ENCODE measurements at regions not wholly inside any gene's neighbourhood (a gene's known extent, or its start where the extent isn't known, plus 50 kb on each side); places are given as distances from the start of the nearest gene placed in this dataset.

DNA sequence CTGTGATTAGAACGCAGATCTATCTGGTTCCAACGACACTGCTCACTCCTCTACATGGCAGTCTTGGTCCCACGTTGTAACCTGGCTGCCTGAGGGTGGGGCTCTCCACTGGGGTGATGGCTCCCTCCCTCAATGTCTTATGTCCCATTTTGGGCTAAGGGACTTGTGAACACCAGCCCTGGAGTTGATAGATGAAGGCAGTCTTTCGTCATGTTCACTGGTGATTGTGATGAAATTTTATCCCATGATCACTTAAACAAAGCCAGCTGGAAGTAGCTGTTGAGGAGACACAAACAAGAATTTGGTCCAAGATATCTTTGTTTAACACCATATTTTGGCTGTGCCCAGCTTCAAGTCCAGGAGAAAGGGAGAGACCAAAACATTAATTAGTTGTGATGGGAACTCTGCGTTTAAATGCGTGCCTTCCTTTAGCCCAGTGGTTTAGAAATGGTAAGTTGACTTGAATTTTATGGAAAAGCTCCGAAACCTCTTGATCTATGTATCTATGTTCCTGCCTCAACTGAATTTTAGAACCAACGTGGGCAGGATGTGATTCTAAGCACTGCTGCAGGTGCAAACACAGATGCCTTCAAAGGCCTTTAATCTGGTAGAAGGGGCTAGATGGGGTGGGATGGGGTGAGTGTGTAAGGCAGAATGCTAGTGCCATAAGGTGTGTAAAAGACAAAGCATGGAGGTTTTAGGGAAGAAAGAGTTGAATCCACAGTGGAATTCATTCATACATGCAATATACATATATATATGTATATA, 186.8 kb upstream of the IRX3 start:
- Histone ChIP-seq H3K27ac (ENCODE audit: low read depth in 1 of 2, low read length in 1 of 2) (no peak overlapping the region), H3K4me1 (ENCODE audit: control insufficient read depth in 5 of 5, insufficient read depth in 5 of 5, low read length in 5 of 5) (peaks cover 0 to 32% (median 4%) of the 10 kb centered on the region in 5 donors), H3K9ac (ENCODE audit: insufficient read depth in 1 of 2, low read length in 2 of 2) (no peak overlapping the region), H3K4me3 (no peak overlapping the region), H3K27me3 (ENCODE audit: control insufficient read depth in 3 of 3, insufficient read depth in 3 of 3, low read length in 2 of 3) (peaks cover 0 to 11% (median 0%) of the 10 kb centered on the region in 3 donors), H3K9me3 (ENCODE audit: control insufficient read depth in 4 of 4, insufficient read depth in 3 of 4, low read length in 3 of 4) (peaks cover 0 to 2% (median 0%) of the 10 kb centered on the region in 4 donors), H3K36me3 (ENCODE audit: control insufficient read depth in 4 of 4, insufficient read depth in 4 of 4, low read length in 4 of 4) (no peaks in the 10 kb centered on the region)
- no peak for ATAC-seq (ENCODE audit: insufficient read depth, low FRiP score)
- DNase-seq = peak; percentile 48 to 92 (median 86)
- TF ChIP-seq, protein P1, sequence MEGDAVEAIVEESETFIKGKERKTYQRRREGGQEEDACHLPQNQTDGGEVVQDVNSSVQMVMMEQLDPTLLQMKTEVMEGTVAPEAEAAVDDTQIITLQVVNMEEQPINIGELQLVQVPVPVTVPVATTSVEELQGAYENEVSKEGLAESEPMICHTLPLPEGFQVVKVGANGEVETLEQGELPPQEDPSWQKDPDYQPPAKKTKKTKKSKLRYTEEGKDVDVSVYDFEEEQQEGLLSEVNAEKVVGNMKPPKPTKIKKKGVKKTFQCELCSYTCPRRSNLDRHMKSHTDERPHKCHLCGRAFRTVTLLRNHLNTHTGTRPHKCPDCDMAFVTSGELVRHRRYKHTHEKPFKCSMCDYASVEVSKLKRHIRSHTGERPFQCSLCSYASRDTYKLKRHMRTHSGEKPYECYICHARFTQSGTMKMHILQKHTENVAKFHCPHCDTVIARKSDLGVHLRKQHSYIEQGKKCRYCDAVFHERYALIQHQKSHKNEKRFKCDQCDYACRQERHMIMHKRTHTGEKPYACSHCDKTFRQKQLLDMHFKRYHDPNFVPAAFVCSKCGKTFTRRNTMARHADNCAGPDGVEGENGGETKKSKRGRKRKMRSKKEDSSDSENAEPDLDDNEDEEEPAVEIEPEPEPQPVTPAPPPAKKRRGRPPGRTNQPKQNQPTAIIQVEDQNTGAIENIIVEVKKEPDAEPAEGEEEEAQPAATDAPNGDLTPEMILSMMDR (IDR thresholded peaks at IDR 0.05; ENCODE audit: control extremely low read depth, extremely low read depth) = no peak
- 68 to 76% methylated on average over 8 of the region's 8 CpGs for WGBS, 2 donors

- Histone ChIP-seq H3K9me3 (ENCODE audit: control insufficient read depth in 4 of 4, insufficient read depth in 3 of 4, low read length in 3 of 4) (peaks cover 0 to 4% (median 2%) of the 10 kb centered on the region in 4 donors), H3K4me1 (ENCODE audit: control insufficient read depth in 5 of 5, insufficient read depth in 5 of 5, low read length in 5 of 5) (peaks cover 0 to 7% (median 0%) of the 10 kb centered on the region in 5 donors), H3K36me3 (ENCODE audit: control insufficient read depth in 4 of 4, insufficient read depth in 4 of 4, low read length in 4 of 4) (no peaks in the 10 kb centered on the region), H3K27ac (ENCODE audit: low read depth in 1 of 2, low read length in 1 of 2) (no peak overlapping the region), H3K27me3 (ENCODE audit: control insufficient read depth in 3 of 3, insufficient read depth in 3 of 3, low read length in 2 of 3) (peaks cover 0 to 14% (median 10%) of the 10 kb centered on the region in 3 donors), H3K9ac (ENCODE audit: insufficient read depth in 1 of 2, low read length in 2 of 2) (no peak overlapping the region), H3K4me3 (no peak overlapping the region)
- no peak for ATAC-seq (ENCODE audit: insufficient read depth, low FRiP score)
- no peak for DNase-seq
- whole genome bisulfite sequencing, 2 donors = 87 to 91% methylated on average over 2 of the region's 2 CpGs
- TF ChIP-seq, protein P1 (IDR thresholded peaks at IDR 0.05; ENCODE audit: control extremely low read depth, extremely low read depth) = no peak
Observed at GRCh38 chr16:54467398-54467797, 180.8 kb upstream of the IRX3 start.

DNA sequence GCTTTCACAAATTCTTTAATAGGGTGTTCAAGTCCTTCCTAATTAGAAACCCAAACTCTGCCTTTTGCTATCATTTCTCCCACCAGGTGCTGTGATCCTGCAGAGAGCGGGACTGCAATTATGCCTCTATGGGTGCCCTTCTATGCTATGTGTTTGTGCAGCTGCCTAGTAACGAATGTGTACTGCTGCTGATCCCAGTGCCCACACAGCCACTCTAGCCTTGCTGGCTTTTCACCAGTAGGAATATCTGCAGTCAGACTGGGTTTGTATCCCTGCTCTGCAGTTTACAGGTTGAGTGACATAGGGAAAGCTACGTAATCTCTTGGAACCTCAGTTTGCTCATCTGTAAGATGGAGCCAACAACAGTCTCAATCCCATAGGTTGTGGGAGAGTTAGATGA, 179.6 kb upstream of the IRX3 start:
- DNase-seq (no peak), ATAC-seq (ENCODE audit: insufficient read depth, low FRiP score) (no peak)
- Histone ChIP-seq H3K9ac (ENCODE audit: insufficient read depth in 1 of 2, low read length in 2 of 2) (no peak overlapping the region), H3K4me3 (no peak overlapping the region), H3K9me3 (ENCODE audit: control insufficient read depth in 4 of 4, insufficient read depth in 3 of 4, low read length in 3 of 4) (peaks cover 0 to 4% (median 2%) of the 10 kb centered on the region in 4 donors), H3K36me3 (ENCODE audit: control insufficient read depth in 4 of 4, insufficient read depth in 4 of 4, low read length in 4 of 4) (no peaks in the 10 kb centered on the region), H3K4me1 (ENCODE audit: control insufficient read depth in 5 of 5, insufficient read depth in 5 of 5, low read length in 5 of 5) (peaks cover 0 to 1% (median 0%) of the 10 kb centered on the region in 5 donors), H3K27ac (ENCODE audit: low read depth in 1 of 2, low read length in 1 of 2) (no peak overlapping the region), H3K27me3 (ENCODE audit: control insufficient read depth in 3 of 3, insufficient read depth in 3 of 3, low read length in 2 of 3) (peaks cover 0 to 13% (median 10%) of the 10 kb centered on the region in 3 donors)
- 91 to 93% methylated on average over 3 of the region's 3 CpGs for WGBS, 2 donors
- TF ChIP-seq, protein P1 (IDR thresholded peaks at IDR 0.05; ENCODE audit: control extremely low read depth, extremely low read depth) = no peak
